ENCODE measurements at regions not wholly inside any gene's neighbourhood (a gene's known extent, or its start where the extent isn't known, plus 50 kb on each side); places are given as distances from the start of the nearest gene placed in this dataset.
"Not testable (repeated sequence)": the region's sequence is repeated elsewhere in the genome, so short reads cannot be mapped to it uniquely, and the experiment has no call there.

GRCh38 chr9:33623658-33624586 lies 99.9 kb downstream of the ANKRD18B start:
- H3K27ac ChIP-seq: no peak overlapping the region
- TF ChIP-seq CTCF (IDR thresholded peaks at IDR 0.05): peak; percentile 75
- H3K4me1 ChIP-seq (ENCODE audit: control insufficient read depth in 1 of 2, insufficient read depth in 1 of 2, low read depth in 1 of 2, low read length in 1 of 2): peaks cover 0 to 4% of the 10 kb centered on the region in 2 experiments
- no peaks in the 10 kb centered on the region for H3K36me3 ChIP-seq
- no peak overlapping the region for H3K4me3 ChIP-seq (ENCODE audit: low read depth in 1 of 2, low read length in 1 of 2)
- H3K9me3 ChIP-seq: no peaks in the 10 kb centered on the region
- H3K27me3 ChIP-seq: no peaks in the 10 kb centered on the region

GRCh38 chr9:33628318-33628717 lies 104.3 kb downstream of the ANKRD18B start:
- not testable (repeated sequence) for H3K27ac ChIP-seq; H3K9me3 ChIP-seq; H3K27me3 ChIP-seq; H3K36me3 ChIP-seq; H3K4me3 ChIP-seq (ENCODE audit: low read depth in 1 of 2, low read length in 1 of 2)
- H3K4me1 ChIP-seq (ENCODE audit: control insufficient read depth in 1 of 2, insufficient read depth in 1 of 2, low read depth in 1 of 2, low read length in 1 of 2): peaks cover 19 to 24% of the 10 kb centered on the region in 2 experiments

GRCh38 chr9:33628865-33629410 lies 104.9 kb downstream of the ANKRD18B start:
- Histone ChIP-seq H3K27me3 (no peaks in the 10 kb centered on the region), H3K4me3 (ENCODE audit: low read depth in 1 of 2, low read length in 1 of 2) (no peak overlapping the region), H3K27ac (no peak overlapping the region), H3K9me3 (no peaks in the 10 kb centered on the region), H3K36me3 (no peaks in the 10 kb centered on the region), H3K4me1 (ENCODE audit: control insufficient read depth in 1 of 2, insufficient read depth in 1 of 2, low read depth in 1 of 2, low read length in 1 of 2) (peaks cover 19 to 22% of the 10 kb centered on the region in 2 experiments)
- TF ChIP-seq CTCF (IDR thresholded peaks at IDR 0.05): no peak

- H3K4me3 ChIP-seq (ENCODE audit: low read depth in 1 of 2, low read length in 1 of 2): no peak overlapping the region
- H3K36me3 ChIP-seq: no peaks in the 10 kb centered on the region
- no peak for TF ChIP-seq CTCF (IDR thresholded peaks at IDR 0.05)
- peaks cover 29 to 32% of the 10 kb centered on the region in 2 experiments for H3K4me1 ChIP-seq (ENCODE audit: control insufficient read depth in 1 of 2, insufficient read depth in 1 of 2, low read depth in 1 of 2, low read length in 1 of 2)
- H3K27ac ChIP-seq: no peak overlapping the region
- no peaks in the 10 kb centered on the region for H3K9me3 ChIP-seq
- no peaks in the 10 kb centered on the region for H3K27me3 ChIP-seq
Measured at GRCh38 chr9:33633636-33634035, 109.6 kb downstream of the ANKRD18B start.

GRCh38 chr9:33637881-33638280 lies 113.8 kb downstream of the ANKRD18B start:
- Histone ChIP-seq H3K27me3 (no peaks in the 10 kb centered on the region), H3K4me1 (ENCODE audit: control insufficient read depth in 1 of 2, insufficient read depth in 1 of 2, low read depth in 1 of 2, low read length in 1 of 2) (peaks cover 14 to 16% of the 10 kb centered on the region in 2 experiments), H3K4me3 (ENCODE audit: low read depth in 1 of 2, low read length in 1 of 2) (peak overlapping the region; percentile 30 to 39), H3K36me3 (no peaks in the 10 kb centered on the region), H3K27ac (no peak overlapping the region), H3K9me3 (no peaks in the 10 kb centered on the region)
- no peak for TF ChIP-seq CTCF (IDR thresholded peaks at IDR 0.05)

GRCh38 chr9:33638391-33638915 lies 114.4 kb downstream of the ANKRD18B start:
- Histone ChIP-seq H3K9me3 (no peaks in the 10 kb centered on the region), H3K27me3 (no peaks in the 10 kb centered on the region), H3K27ac (no peak overlapping the region), H3K36me3 (no peaks in the 10 kb centered on the region), H3K4me1 (ENCODE audit: control insufficient read depth in 1 of 2, insufficient read depth in 1 of 2, low read depth in 1 of 2, low read length in 1 of 2) (peaks cover 14 to 16% of the 10 kb centered on the region in 2 experiments), H3K4me3 (ENCODE audit: low read depth in 1 of 2, low read length in 1 of 2) (peak overlapping the region; percentile 30 to 39)
- TF ChIP-seq CTCF (IDR thresholded peaks at IDR 0.05): no peak

Data from neutrophil (primary cell).